ENCODE measurements at regions not wholly inside any gene's neighbourhood (a gene's known extent, or its start where the extent isn't known, plus 50 kb on each side); places are given as distances from the start of the nearest gene placed in this dataset.

- TF ChIP-seq CTCF (IDR thresholded peaks at IDR 0.05; ENCODE audit: low read depth, low read length) (no peak), EZH2phosphoT487 (IDR thresholded peaks at IDR 0.05; ENCODE audit: low read depth) (no peak)
Observed at GRCh38 chr2:14720319-14720718, 87.8 kb downstream of the LRATD1 start.
